Neural progenitor cell (in vitro differentiated cells): ENCODE measurements at regions not wholly inside any gene's neighbourhood (a gene's known extent, or its start where the extent isn't known, plus 50 kb on each side); places are given as distances from the start of the nearest gene placed in this dataset.
"Not testable (repeated sequence)": the region's sequence is repeated elsewhere in the genome, so short reads cannot be mapped to it uniquely, and the experiment has no call there.

Experiments
- DNase-seq: peaks from one replicate; pipeline ENCODE4 v3.0.0-alpha.2; 2016; ENCODE audit warnings: low spot score
- H2AFZ ChIP-seq: fragments of 200-600 bp; sonication (generic); replicated peaks from 2 replicates; pipeline ENCODE4 v1.6.1; 2016; ENCODE audit warnings: antibody characterized with exemption
- H3F3A ChIP-seq: fragments of 200-600 bp; sonication (generic); 2 replicates; pipeline ENCODE4 v1.6.1; 2016; ENCODE audit warnings: antibody characterized with exemption, low read depth
- H3K27ac ChIP-seq: fragments of 200-600 bp; sonication (generic); 2 replicates; pipeline ENCODE4 v1.5.1; 2016; ENCODE audit warnings: mild to moderate bottlenecking
- H3K27me3 ChIP-seq: fragments of 200-600 bp; sonication (generic); 2 replicates; pipeline ENCODE4 v1.6.1; 2016; ENCODE audit warnings: mild to moderate bottlenecking, moderate library complexity
- H3K36me3 ChIP-seq: fragments of 200-600 bp; sonication (generic); 2 replicates; pipeline ENCODE4 v1.5.1; 2016
- H3K4me1 ChIP-seq: fragments of 200-600 bp; sonication (generic); 2 replicates; pipeline ENCODE4 v1.6.1; 2016; ENCODE audit warnings: mixed run types
- H3K4me2 ChIP-seq: fragments of 200-600 bp; sonication (generic); 2 replicates; pipeline ENCODE4 v1.6.1; 2016
- H3K4me3 ChIP-seq: fragments of 200-600 bp; sonication (generic); 2 replicates; pipeline ENCODE4 v1.5.1; 2016
- H3K79me2 ChIP-seq: fragments of 200-600 bp; sonication (generic); 2 replicates; pipeline ENCODE4 v1.6.1; 2016; ENCODE audit warnings: low read depth
- H3K9ac ChIP-seq: fragments of 200-600 bp; sonication (generic); 2 replicates; pipeline ENCODE4 v1.6.1; 2016
- H3K9me3 ChIP-seq: fragments of 200-600 bp; sonication (generic); 2 replicates; pipeline ENCODE4 v1.5.1; 2016; ENCODE audit warnings: low read depth
- H4K20me1 ChIP-seq: fragments of 200-600 bp; sonication (generic); 2 replicates; pipeline ENCODE4 v1.6.1; 2016; ENCODE audit warnings: low read depth
- H3K27ac Mint-ChIP-seq: 3 replicates; pipeline ENCODE4 v1.8.0; 2021; ENCODE audit warnings: mixed read lengths
- H3K27me3 Mint-ChIP-seq: 2 replicates; pipeline ENCODE4 v1.8.0; 2022; ENCODE audit warnings: low read depth, mild to moderate bottlenecking, inconsistent platforms, moderate library complexity, mixed read lengths; ENCODE audit not compliant: insufficient read depth
- H3K36me3 Mint-ChIP-seq: 3 replicates; pipeline ENCODE4 v1.8.0; 2021; ENCODE audit warnings: mixed read lengths
- H3K4me1 Mint-ChIP-seq: 3 replicates; pipeline ENCODE4 v1.8.0; 2021; ENCODE audit warnings: mixed read lengths
- H3K4me3 Mint-ChIP-seq: 3 replicates; pipeline ENCODE4 v1.8.0; 2021; ENCODE audit warnings: mild to moderate bottlenecking, moderate library complexity, mixed read lengths
- H3K9me3 Mint-ChIP-seq: 3 replicates; pipeline ENCODE4 v1.8.0; 2020; ENCODE audit warnings: mixed read lengths
- CTCF ChIP-seq: fragments of 200-600 bp; sonication (generic); IDR thresholded peaks from 2 replicates; pipeline ENCODE4 v1.5.1; 2017; ENCODE audit warnings: antibody characterized with exemption, mild to moderate bottlenecking
- EZH2 ChIP-seq: fragments of 200-600 bp; sonication (generic); IDR thresholded peaks from 2 replicates; pipeline ENCODE4 v1.6.1; 2017; ENCODE audit warnings: antibody characterized with exemption, mild to moderate bottlenecking, moderate library complexity
- EZH2phosphoT487 ChIP-seq: fragments of 200-600 bp; sonication (generic); IDR thresholded peaks from 2 replicates; pipeline ENCODE4 v1.6.1; 2017; ENCODE audit warnings: antibody characterized with exemption

GRCh38 chr20:30811885-30812671 is 445.4 kb upstream of the DEFB115 start:
- Mint-ChIP-seq H3K27ac (no peak overlapping the region), H3K27me3 (peaks cover 2% of the 10 kb centered on the region), H3K4me3 (no peak overlapping the region), H3K36me3 (peaks cover 6% of the 10 kb centered on the region), H3K4me1 (no peaks in the 10 kb centered on the region), H3K9me3 (peaks cover 22% of the 10 kb centered on the region)
- Histone ChIP-seq H2AFZ (no peak overlapping the region), H3K4me1 (no peaks in the 10 kb centered on the region), H3K27ac (no peak overlapping the region), H3K9ac (no peak overlapping the region), H4K20me1 (no peaks in the 10 kb centered on the region), H3K9me3 (peaks cover 14% of the 10 kb centered on the region), H3K4me3 (no peak overlapping the region), H3K4me2 (no peak overlapping the region), H3K27me3 (no peaks in the 10 kb centered on the region), H3K36me3 (no peaks in the 10 kb centered on the region), H3F3A (no peaks in the 10 kb centered on the region), H3K79me2 (no peaks in the 10 kb centered on the region)
- no peak for TF ChIP-seq EZH2phosphoT487
- no peak for TF ChIP-seq EZH2
- TF ChIP-seq CTCF = no peak
- peak; percentile 39 for DNase-seq

DNA sequence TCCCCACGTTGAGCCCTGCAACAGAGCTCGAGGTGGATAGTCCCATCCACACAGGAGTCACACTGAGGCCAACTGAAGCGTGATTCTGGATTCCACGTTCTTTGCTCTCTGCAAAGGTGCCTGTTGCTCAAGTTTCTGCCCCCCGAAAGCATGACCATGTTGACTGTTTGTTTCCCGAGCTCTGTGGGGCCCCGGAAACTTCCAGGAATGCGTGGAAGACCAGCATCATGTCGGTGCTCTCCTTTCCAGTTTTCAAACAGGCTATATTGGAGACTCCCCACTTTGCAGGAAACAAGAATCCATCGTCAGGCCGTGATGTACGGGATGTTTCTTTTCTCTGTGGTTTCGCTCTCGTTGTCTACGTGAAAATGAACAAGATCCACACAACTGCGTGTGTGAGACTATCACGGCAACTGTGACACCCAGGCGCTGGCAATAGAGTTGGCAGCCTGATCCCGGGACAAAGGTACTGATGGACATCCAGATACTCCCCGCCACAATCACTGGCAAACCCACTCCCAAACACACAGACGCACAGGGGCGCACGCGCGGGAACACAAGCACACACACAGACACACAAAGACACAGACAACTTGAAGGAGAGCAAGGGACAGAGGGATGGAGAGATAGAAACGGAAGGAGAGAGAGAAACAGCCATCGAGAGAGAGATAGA is 444.6 kb upstream of the DEFB115 start:
- H3K27ac Mint-ChIP-seq = no peak overlapping the region
- peaks cover 6% of the 10 kb centered on the region for H3K36me3 Mint-ChIP-seq
- Histone ChIP-seq H3K27me3 (no peaks in the 10 kb centered on the region), H3K79me2 (no peaks in the 10 kb centered on the region), H3F3A (no peaks in the 10 kb centered on the region), H3K4me3 (no peak overlapping the region), H3K4me1 (no peaks in the 10 kb centered on the region), H2AFZ (no peak overlapping the region), H3K9me3 (peaks cover 22% of the 10 kb centered on the region), H3K4me2 (no peak overlapping the region), H3K9ac (no peak overlapping the region), H4K20me1 (no peaks in the 10 kb centered on the region), H3K36me3 (no peaks in the 10 kb centered on the region), H3K27ac (no peak overlapping the region)
- no peaks in the 10 kb centered on the region for H3K4me1 Mint-ChIP-seq
- no peak for DNase-seq
- peaks cover 22% of the 10 kb centered on the region for H3K9me3 Mint-ChIP-seq
- no peak overlapping the region for H3K4me3 Mint-ChIP-seq
- peaks cover 2% of the 10 kb centered on the region for H3K27me3 Mint-ChIP-seq
- no peak for TF ChIP-seq EZH2phosphoT487
- TF ChIP-seq CTCF = no peak
- TF ChIP-seq EZH2 = no peak

DNA sequence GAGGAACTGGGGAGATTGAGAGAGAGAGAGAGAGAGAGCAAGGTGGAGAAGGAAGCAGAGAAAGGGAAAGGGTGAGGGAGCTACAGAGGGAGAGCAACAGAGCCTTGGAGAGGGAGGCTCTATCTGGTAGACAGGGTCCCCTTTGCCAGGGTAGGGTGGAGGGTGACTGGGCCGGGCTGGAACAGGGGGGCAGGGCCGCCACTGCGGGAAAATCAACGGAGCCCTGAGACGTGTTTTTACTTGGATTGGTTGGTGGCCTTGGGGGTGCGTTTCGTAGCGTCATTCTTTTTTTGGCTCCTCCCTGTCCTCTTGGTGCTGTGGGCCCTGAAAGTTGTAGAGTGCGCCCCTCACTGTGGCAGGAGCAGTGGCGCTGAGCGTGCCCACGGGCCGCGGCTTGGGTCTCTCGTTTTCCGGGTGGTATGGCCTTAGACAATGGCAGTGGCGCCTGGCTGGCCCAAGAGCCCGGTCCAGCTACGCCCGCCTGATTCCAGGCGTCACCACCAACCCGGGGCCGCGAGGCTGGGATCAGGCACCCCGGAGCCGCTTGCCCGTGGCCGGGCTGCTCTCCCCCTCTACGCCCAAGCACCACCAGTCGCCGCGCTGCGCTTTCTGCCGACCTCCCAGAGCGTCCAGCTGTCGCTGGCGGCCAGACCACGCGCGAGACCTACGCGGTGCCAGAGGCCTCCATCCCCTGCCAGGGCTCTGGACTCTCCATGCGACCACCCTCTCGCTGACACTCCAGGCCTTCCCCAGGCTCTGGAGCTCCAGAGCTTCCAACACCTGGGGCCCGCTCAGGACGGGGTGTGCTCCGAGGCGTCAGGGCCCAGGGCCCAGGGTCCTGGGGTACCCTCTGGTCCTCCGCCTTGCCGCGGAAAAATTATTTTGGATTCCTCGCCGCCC is 443.8 kb upstream of the DEFB115 start:
- H3K9me3 ChIP-seq = peaks cover 24% of the 10 kb centered on the region
- peaks cover 22% of the 10 kb centered on the region for H3K9me3 Mint-ChIP-seq
- not testable (repeated sequence) for H3K27me3 ChIP-seq, H3K27ac Mint-ChIP-seq, H3K4me1 Mint-ChIP-seq, H3K9ac ChIP-seq, H3F3A ChIP-seq, DNase-seq, H3K4me3 ChIP-seq, H3K79me2 ChIP-seq, H3K27me3 Mint-ChIP-seq, H2AFZ ChIP-seq, H3K36me3 Mint-ChIP-seq, H3K4me2 ChIP-seq, H3K4me3 Mint-ChIP-seq, H3K27ac ChIP-seq, H3K4me1 ChIP-seq, H4K20me1 ChIP-seq, H3K36me3 ChIP-seq

DNA sequence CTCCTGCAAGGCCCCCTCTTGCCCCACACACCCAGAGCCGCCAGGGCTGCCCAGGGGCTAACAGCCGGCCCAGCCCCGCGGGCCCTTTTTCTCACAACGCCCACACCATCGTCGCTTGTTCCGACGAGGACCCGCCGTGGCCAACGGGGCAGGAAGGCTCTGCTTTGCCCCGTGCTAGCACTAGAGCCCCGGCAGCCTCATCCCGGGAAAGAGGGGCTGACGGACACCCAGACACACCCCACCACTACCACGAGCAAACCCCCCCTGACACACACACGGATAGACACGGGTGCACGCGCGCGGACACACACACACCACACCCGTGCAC is 443.2 kb upstream of the DEFB115 start:
- not testable (repeated sequence) for H3K79me2 ChIP-seq, H3K27ac ChIP-seq, H3K4me3 ChIP-seq, H3K4me1 ChIP-seq, H3K4me3 Mint-ChIP-seq, H3K36me3 Mint-ChIP-seq, H3K27me3 Mint-ChIP-seq, H3F3A ChIP-seq, H3K9ac ChIP-seq, H4K20me1 ChIP-seq, DNase-seq, H3K27ac Mint-ChIP-seq, H3K27me3 ChIP-seq, H3K4me1 Mint-ChIP-seq, H3K4me2 ChIP-seq, H2AFZ ChIP-seq, H3K36me3 ChIP-seq
- peaks cover 22% of the 10 kb centered on the region for H3K9me3 Mint-ChIP-seq
- H3K9me3 ChIP-seq = peaks cover 24% of the 10 kb centered on the region

- peaks cover 24% of the 10 kb centered on the region for H3K9me3 ChIP-seq
- not testable (repeated sequence) for DNase-seq, H3K27ac Mint-ChIP-seq, H3K4me3 ChIP-seq, H3K27me3 Mint-ChIP-seq, H3K36me3 Mint-ChIP-seq, H4K20me1 ChIP-seq, H3K4me1 Mint-ChIP-seq, H2AFZ ChIP-seq, H3K36me3 ChIP-seq, H3K4me3 Mint-ChIP-seq, H3K9ac ChIP-seq, H3K79me2 ChIP-seq, H3K27me3 ChIP-seq, H3F3A ChIP-seq, H3K27ac ChIP-seq, H3K4me2 ChIP-seq, H3K4me1 ChIP-seq
- peaks cover 22% of the 10 kb centered on the region for H3K9me3 Mint-ChIP-seq
Measured at GRCh38 chr20:30815027-30815576, 442.4 kb upstream of the DEFB115 start.
